ENCODE measurements at regions not wholly inside any gene's neighbourhood (a gene's known extent, or its start where the extent isn't known, plus 50 kb on each side); places are given as distances from the start of the nearest gene placed in this dataset.

GRCh38 chr4:151472297-151472696 lies 63.3 kb downstream of the FHIP1A start:
- DNase-seq (ENCODE audit: low read depth) = no peak
- no peak for TF ChIP-seq CTCF (IDR thresholded peaks at IDR 0.05; ENCODE audit: insufficient read depth, low read depth, low read length)
- H3K4me3 ChIP-seq (ENCODE audit: low read depth, low read length) = no peak overlapping the region

- H3K4me3 ChIP-seq (ENCODE audit: low read depth, low read length) = no peak overlapping the region
- TF ChIP-seq CTCF (IDR thresholded peaks at IDR 0.05; ENCODE audit: insufficient read depth, low read depth, low read length) = no peak
- DNase-seq (ENCODE audit: low read depth) = peak; percentile 3
Measured at GRCh38 chr4:151472711-151473110, 63.7 kb downstream of the FHIP1A start.

GRCh38 chr4:151473521-151474097 lies 64.6 kb downstream of the FHIP1A start:
- DNase-seq (ENCODE audit: low read depth) = no peak
- TF ChIP-seq CTCF (IDR thresholded peaks at IDR 0.05; ENCODE audit: insufficient read depth, low read depth, low read length) = no peak
- H3K4me3 ChIP-seq (ENCODE audit: low read depth, low read length) = no peak overlapping the region

GRCh38 chr4:151475035-151475714 lies 66.2 kb downstream of the FHIP1A start:
- TF ChIP-seq CTCF (IDR thresholded peaks at IDR 0.05; ENCODE audit: insufficient read depth, low read depth, low read length) = no peak
- no peak for DNase-seq (ENCODE audit: low read depth)
- H3K4me3 ChIP-seq (ENCODE audit: low read depth, low read length) = no peak overlapping the region

GRCh38 chr4:151481813-151482212 lies 72.8 kb downstream of the FHIP1A start:
- DNase-seq (ENCODE audit: low read depth) = no peak
- no peak overlapping the region for H3K4me3 ChIP-seq (ENCODE audit: low read depth, low read length)
- no peak for TF ChIP-seq CTCF (IDR thresholded peaks at IDR 0.05; ENCODE audit: insufficient read depth, low read depth, low read length)

GRCh38 chr4:151484396-151485102 lies 75.6 kb downstream of the FHIP1A start:
- DNase-seq (ENCODE audit: low read depth) = peak; percentile 30
- TF ChIP-seq CTCF (IDR thresholded peaks at IDR 0.05; ENCODE audit: insufficient read depth, low read depth, low read length) = no peak
- no peak overlapping the region for H3K4me3 ChIP-seq (ENCODE audit: low read depth, low read length)

Data from fibroblast of villous mesenchyme (primary cell).